Caco-2 (cell line): ENCODE measurements at regions not wholly inside any gene's neighbourhood (a gene's known extent, or its start where the extent isn't known, plus 50 kb on each side); places are given as distances from the start of the nearest gene placed in this dataset.

Experiments used
- BruUV-seq: library from RNA; stranded (reverse); fragments of 400-500 nt; replicated peaks from 2 replicates; lab custom pipeline; 2021; lab: Mats Ljungman, UMichigan
- CTCF ChIA-PET: fragments of 300-600 bp; sonication (Branson Sonifier 250); formaldehyde crosslinking; loops from one replicate; lab custom pipeline; 2022; ENCODE audit warnings: antibody characterized with exemption; lab: Charles Lee
- POLR2A ChIA-PET: fragments of 300-600 bp; sonication (Branson Sonifier 250); formaldehyde crosslinking; loops from one replicate; lab custom pipeline; 2022; ENCODE audit warnings: antibody characterized with exemption; lab: Charles Lee
- DNase-seq, 2 experiments: peaks; one replicate each; pipeline versions ENCODE4 v3.0.0 to v3.0.0-alpha.2; 2020 to 2022
- H3K27me3 ChIP-seq: replicated peaks from 2 replicates; pipeline ENCODE4 v1.6.0; 2011; ENCODE audit warnings: low read length; ENCODE audit not compliant: control insufficient read depth, insufficient read depth
- H3K36me3 ChIP-seq: 2 replicates; pipeline ENCODE4 v1.5.1; 2011; ENCODE audit warnings: low read length; ENCODE audit not compliant: control insufficient read depth, insufficient read depth
- H3K4me1 ChIP-seq: fragments of 250-450 bp; sonication (Bioruptor Pico); 2 replicates; pipeline ENCODE4 v1.5.1; 2020; ENCODE audit warnings: mild to moderate bottlenecking
- H3K4me3 ChIP-seq: 2 replicates; pipeline ENCODE4 v1.5.1; 2011; ENCODE audit warnings: low read depth, mild to moderate bottlenecking, control low read depth, low read length
- H3K9me3 ChIP-seq: fragments of 250-450 bp; sonication (Bioruptor Pico); 2 replicates; pipeline ENCODE4 v1.5.1; 2020; ENCODE audit warnings: mild to moderate bottlenecking, moderate library complexity
- H3K27ac Mint-ChIP-seq: one replicate; pipeline ENCODE4 v1.8.0; 2022; ENCODE audit warnings: mixed read lengths; ENCODE audit not compliant: unreplicated experiment
- H3K27me3 Mint-ChIP-seq: one replicate; pipeline ENCODE4 v1.8.0; 2022; ENCODE audit warnings: mixed read lengths; ENCODE audit not compliant: insufficient read depth, unreplicated experiment
- H3K36me3 Mint-ChIP-seq: one replicate; pipeline ENCODE4 v1.8.0; 2022; ENCODE audit warnings: mild to moderate bottlenecking, mixed read lengths; ENCODE audit not compliant: insufficient read depth, unreplicated experiment
- H3K4me1 Mint-ChIP-seq: one replicate; pipeline ENCODE4 v1.8.0; 2022; ENCODE audit warnings: low read depth, mixed read lengths; ENCODE audit not compliant: unreplicated experiment
- H3K4me3 Mint-ChIP-seq: one replicate; pipeline ENCODE4 v1.8.0; 2022; ENCODE audit warnings: mild to moderate bottlenecking, moderate library complexity, mixed read lengths; ENCODE audit not compliant: unreplicated experiment
- H3K9me3 Mint-ChIP-seq: one replicate; pipeline ENCODE4 v1.8.0; 2022; ENCODE audit warnings: mixed read lengths; ENCODE audit not compliant: unreplicated experiment
- intact Hi-C: fragments of 100-400 bp; cut with micrococcal nuclease; formaldehyde crosslinking; loops from one replicate; pipeline ENCODE4 v1.10.0; 2022; ENCODE audit not compliant: unreplicated experiment
- TF ChIP-seq, protein P1 (sequence below), 2 experiments: fragments of 200-600 bp in 1 of 2; IDR thresholded peaks; 1 replicate in 1 of 2; 2 replicates in 1 of 2; pipeline versions ENCODE4 v1.5.1 to v1.8.0; 2011 to 2022; ENCODE audit warnings: antibody characterized with exemption in 1 of 2, control low read depth in 1 of 2, inconsistent platforms in 1 of 2, low read depth in 1 of 2, low read length in 1 of 2, mild to moderate bottlenecking in 1 of 2, moderate library complexity in 1 of 2; ENCODE audit not compliant: insufficient read depth in 1 of 2, severe bottlenecking in 1 of 2, unreplicated experiment in 1 of 2

DNA sequence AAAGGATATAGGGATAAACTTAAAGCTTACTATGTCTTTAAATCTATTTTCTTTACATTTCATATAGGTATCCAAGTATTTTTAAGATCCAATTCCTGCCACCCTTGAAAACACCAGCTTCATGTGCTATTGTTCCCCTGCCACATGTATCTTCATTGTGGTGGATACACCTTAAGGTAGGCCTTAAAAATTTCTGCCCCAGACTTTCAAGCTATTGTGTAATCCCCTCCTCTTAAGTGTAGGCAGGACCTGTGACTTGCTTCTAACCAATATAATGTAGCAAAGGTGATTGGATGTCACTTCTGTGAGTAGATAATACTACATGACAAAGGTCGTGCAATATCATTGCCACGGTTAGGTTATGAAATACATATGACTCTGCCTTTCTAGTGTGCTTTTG lies 119.5 kb downstream of the RAD51AP2 start:
- Histone ChIP-seq H3K36me3 (no peaks in the 10 kb centered on the region), H3K9me3 (0 out of 2 replicates have a peak, but pooled peaks cover 7% of the 10 kb centered on the region), H3K27me3 (no peaks in the 10 kb centered on the region), H3K4me3 (no peak overlapping the region), H3K4me1 (no peaks in the 10 kb centered on the region)
- TF ChIP-seq, protein P1, sequence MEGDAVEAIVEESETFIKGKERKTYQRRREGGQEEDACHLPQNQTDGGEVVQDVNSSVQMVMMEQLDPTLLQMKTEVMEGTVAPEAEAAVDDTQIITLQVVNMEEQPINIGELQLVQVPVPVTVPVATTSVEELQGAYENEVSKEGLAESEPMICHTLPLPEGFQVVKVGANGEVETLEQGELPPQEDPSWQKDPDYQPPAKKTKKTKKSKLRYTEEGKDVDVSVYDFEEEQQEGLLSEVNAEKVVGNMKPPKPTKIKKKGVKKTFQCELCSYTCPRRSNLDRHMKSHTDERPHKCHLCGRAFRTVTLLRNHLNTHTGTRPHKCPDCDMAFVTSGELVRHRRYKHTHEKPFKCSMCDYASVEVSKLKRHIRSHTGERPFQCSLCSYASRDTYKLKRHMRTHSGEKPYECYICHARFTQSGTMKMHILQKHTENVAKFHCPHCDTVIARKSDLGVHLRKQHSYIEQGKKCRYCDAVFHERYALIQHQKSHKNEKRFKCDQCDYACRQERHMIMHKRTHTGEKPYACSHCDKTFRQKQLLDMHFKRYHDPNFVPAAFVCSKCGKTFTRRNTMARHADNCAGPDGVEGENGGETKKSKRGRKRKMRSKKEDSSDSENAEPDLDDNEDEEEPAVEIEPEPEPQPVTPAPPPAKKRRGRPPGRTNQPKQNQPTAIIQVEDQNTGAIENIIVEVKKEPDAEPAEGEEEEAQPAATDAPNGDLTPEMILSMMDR (IDR thresholded peaks at IDR 0.05; ENCODE audit: insufficient read depth in 1 of 2, low read depth in 1 of 2, low read length in 1 of 2, severe bottlenecking in 1 of 2, unreplicated experiment in 1 of 2): no peak
- Mint-ChIP-seq H3K36me3 (no peaks in the 10 kb centered on the region), H3K4me1 (no peaks in the 10 kb centered on the region), H3K9me3 (no peaks in the 10 kb centered on the region), H3K27me3 (no peaks in the 10 kb centered on the region), H3K4me3 (no peak overlapping the region), H3K27ac (no peak overlapping the region)
- CTCF ChIA-PET: no interaction called here
- BruUV-seq: no TSS peak
- intact Hi-C loops: no loop called here
- POLR2A ChIA-PET: no interaction called here
- DNase-seq: no peak

DNA sequence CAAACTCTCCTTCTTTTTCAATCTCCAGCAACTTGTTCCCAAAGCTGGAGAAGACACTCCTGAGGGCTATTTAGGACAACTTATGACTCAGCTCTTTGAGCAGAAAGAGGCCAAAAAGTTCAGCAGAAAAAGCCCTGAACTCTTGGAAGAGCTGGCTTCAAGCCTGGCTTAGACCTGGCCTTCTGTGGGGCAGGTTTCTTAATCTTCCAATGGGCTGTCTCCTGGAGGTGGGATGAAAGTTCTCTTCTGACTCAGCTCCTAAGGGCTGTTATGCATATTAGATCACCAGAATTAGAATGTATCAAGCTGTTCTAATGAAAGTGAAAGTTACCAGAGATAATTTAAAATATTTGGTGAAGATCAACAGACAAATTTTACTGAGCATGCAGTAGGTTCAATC lies 129.4 kb downstream of the RAD51AP2 start:
- Mint-ChIP-seq H3K36me3 (no peaks in the 10 kb centered on the region), H3K4me1 (no peaks in the 10 kb centered on the region), H3K27me3 (peaks cover 3% of the 10 kb centered on the region), H3K4me3 (no peak overlapping the region), H3K27ac (no peak overlapping the region), H3K9me3 (no peaks in the 10 kb centered on the region)
- Histone ChIP-seq H3K4me3 (no peak overlapping the region), H3K27me3 (no peaks in the 10 kb centered on the region), H3K9me3 (no peaks in the 10 kb centered on the region), H3K4me1 (no peaks in the 10 kb centered on the region), H3K36me3 (no peaks in the 10 kb centered on the region)
- intact Hi-C loops: no loop called here
- CTCF ChIA-PET: no interaction called here
- TF ChIP-seq, protein P1 (IDR thresholded peaks at IDR 0.05; ENCODE audit: insufficient read depth in 1 of 2, low read depth in 1 of 2, low read length in 1 of 2, severe bottlenecking in 1 of 2, unreplicated experiment in 1 of 2): no peak
- no peak for DNase-seq
- BruUV-seq: no TSS peak
- POLR2A ChIA-PET: no interaction called here

DNA sequence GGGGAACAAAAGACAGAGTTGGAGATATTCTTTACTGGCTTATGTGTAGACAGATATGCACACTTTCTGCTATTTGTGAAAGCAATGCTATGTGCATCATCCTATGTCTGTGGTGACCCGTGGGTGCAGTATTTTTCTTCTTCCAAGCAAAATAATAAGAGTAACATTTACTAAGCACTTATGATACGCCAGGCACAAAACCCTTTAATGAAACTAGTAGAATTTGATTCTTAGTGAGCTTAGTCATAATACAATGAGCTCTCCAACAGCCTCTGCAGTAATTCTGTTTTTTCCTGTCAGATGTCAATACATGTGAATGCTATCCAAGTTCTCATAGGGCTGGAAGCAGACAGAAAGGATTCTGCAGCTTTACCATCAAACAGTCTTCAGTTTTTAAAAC lies 130.6 kb downstream of the RAD51AP2 start:
- Mint-ChIP-seq H3K27ac (no peak overlapping the region), H3K36me3 (no peaks in the 10 kb centered on the region), H3K4me1 (no peaks in the 10 kb centered on the region), H3K27me3 (peaks cover 3% of the 10 kb centered on the region), H3K9me3 (no peaks in the 10 kb centered on the region), H3K4me3 (no peak overlapping the region)
- CTCF ChIA-PET: no interaction called here
- Histone ChIP-seq H3K36me3 (no peaks in the 10 kb centered on the region), H3K27me3 (no peaks in the 10 kb centered on the region), H3K4me1 (no peaks in the 10 kb centered on the region), H3K9me3 (no peaks in the 10 kb centered on the region), H3K4me3 (no peak overlapping the region)
- TF ChIP-seq, protein P1 (IDR thresholded peaks at IDR 0.05; ENCODE audit: insufficient read depth in 1 of 2, low read depth in 1 of 2, low read length in 1 of 2, severe bottlenecking in 1 of 2, unreplicated experiment in 1 of 2): no peak
- DNase-seq: no peak
- intact Hi-C loops: no loop called here
- BruUV-seq: no TSS peak
- POLR2A ChIA-PET: no interaction called here
